Keratinocyte (primary cell): ENCODE measurements at regions not wholly inside any gene's neighbourhood (a gene's known extent, or its start where the extent isn't known, plus 50 kb on each side); places are given as distances from the start of the nearest gene placed in this dataset.

ENCODE experiments used
- EZH2 ChIP-seq: IDR thresholded peaks from one replicate; pipeline ENCODE4 v1.6.1; 2012; ENCODE audit warnings: inconsistent platforms, mild to moderate bottlenecking, low read length, moderate library complexity
- TF ChIP-seq, protein P1 (sequence below), 3 experiments: IDR thresholded peaks in 1 of 3; conservative IDR thresholded peaks in 1 of 3; optimal IDR thresholded peaks in 1 of 3; 2 replicates in 2 of 3; 3 replicates in 1 of 3; pipeline versions ENCODE3 to v1.5.1; 2011; ENCODE audit warnings: low read length in 3 of 3, mild to moderate bottlenecking in 3 of 3, moderate library complexity in 2 of 3, control low read depth in 1 of 3, inconsistent platforms in 1 of 3; ENCODE audit not compliant: insufficient read depth in 2 of 3; ENCODE audit errors: extremely low read depth in 1 of 3

DNA sequence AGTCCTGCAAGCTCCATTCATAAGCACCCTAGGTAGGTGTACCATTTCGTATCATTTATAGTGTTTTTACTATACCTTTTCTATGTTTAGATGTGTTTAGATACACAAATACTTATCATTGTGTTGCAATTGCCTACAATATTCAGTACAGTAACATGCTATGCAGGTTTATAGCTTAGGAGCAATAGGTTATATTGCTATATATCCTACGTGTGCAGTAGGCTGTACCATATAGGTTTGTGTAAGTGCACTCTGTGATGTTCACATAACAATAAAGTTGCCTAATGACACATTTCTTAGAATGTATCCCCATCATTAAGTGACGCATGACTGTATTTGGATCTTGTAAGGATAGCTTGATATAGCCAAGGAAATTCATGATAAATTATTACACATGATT is 88.6 kb upstream of the CDH20 start:
- TF ChIP-seq, protein P1, sequence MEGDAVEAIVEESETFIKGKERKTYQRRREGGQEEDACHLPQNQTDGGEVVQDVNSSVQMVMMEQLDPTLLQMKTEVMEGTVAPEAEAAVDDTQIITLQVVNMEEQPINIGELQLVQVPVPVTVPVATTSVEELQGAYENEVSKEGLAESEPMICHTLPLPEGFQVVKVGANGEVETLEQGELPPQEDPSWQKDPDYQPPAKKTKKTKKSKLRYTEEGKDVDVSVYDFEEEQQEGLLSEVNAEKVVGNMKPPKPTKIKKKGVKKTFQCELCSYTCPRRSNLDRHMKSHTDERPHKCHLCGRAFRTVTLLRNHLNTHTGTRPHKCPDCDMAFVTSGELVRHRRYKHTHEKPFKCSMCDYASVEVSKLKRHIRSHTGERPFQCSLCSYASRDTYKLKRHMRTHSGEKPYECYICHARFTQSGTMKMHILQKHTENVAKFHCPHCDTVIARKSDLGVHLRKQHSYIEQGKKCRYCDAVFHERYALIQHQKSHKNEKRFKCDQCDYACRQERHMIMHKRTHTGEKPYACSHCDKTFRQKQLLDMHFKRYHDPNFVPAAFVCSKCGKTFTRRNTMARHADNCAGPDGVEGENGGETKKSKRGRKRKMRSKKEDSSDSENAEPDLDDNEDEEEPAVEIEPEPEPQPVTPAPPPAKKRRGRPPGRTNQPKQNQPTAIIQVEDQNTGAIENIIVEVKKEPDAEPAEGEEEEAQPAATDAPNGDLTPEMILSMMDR (optimal IDR thresholded peaks at IDR 0.05 in 1 of 3, IDR thresholded peaks at IDR 0.05 in 1 of 3, conservative IDR thresholded peaks at IDR 0.05 in 1 of 3; ENCODE audit: extremely low read depth in 1 of 3, insufficient read depth in 2 of 3, low read length in 3 of 3) = no peak
- TF ChIP-seq EZH2 = no peak
